Nucleus accumbens (tissue), 56 donors: ENCODE measurements at regions not wholly inside any gene's neighbourhood (a gene's known extent, or its start where the extent isn't known, plus 50 kb on each side); places are given as distances from the start of the nearest gene placed in this dataset.
"Not testable (repeated sequence)": the region's sequence is repeated elsewhere in the genome, so short reads cannot be mapped to it uniquely, and the experiment has no call there.

Experiments used
- DNase-seq, 56 donors: peaks; one replicate each; lab custom pipeline; 2025; lab: John Stamatoyannopoulos, UW

GRCh38 chr6:50899306-50899870 lies 80.7 kb downstream of the TFAP2B start:
- no peak for DNase-seq

- DNase-seq, result no peak
Measured at GRCh38 chr6:50902260-50902659, 83.6 kb downstream of the TFAP2B start.

- DNase-seq, result no peak
Measured at GRCh38 chr6:50905297-50905696, 86.6 kb downstream of the TFAP2B start.

GRCh38 chr6:50907565-50907964 lies 88.9 kb downstream of the TFAP2B start:
- no peak for DNase-seq

- no peak for DNase-seq
Measured at GRCh38 chr6:50913105-50913770, 94.6 kb downstream of the TFAP2B start.

- not testable (repeated sequence) for DNase-seq
Measured at GRCh38 chr6:50921378-50921777, 102.7 kb downstream of the TFAP2B start.

GRCh38 chr6:50921968-50922367 lies 103.3 kb downstream of the TFAP2B start:
- no peak for DNase-seq

GRCh38 chr6:50922579-50923525 lies 104.2 kb downstream of the TFAP2B start:
- DNase-seq, result no peak

GRCh38 chr6:50924758-50925157 lies 106.1 kb downstream of the TFAP2B start:
- DNase-seq, result no peak

GRCh38 chr6:50925548-50925947 lies 106.9 kb downstream of the TFAP2B start:
- no peak for DNase-seq

- no peak for DNase-seq
Measured at GRCh38 chr6:50925981-50926380, 107.3 kb downstream of the TFAP2B start.

GRCh38 chr6:50927800-50928199 lies 109.1 kb downstream of the TFAP2B start:
- DNase-seq, result no peak

GRCh38 chr6:50929323-50929722 lies 110.7 kb downstream of the TFAP2B start:
- DNase-seq, result no peak

GRCh38 chr6:50935442-50935841 lies 116.8 kb downstream of the TFAP2B start:
- no peak for DNase-seq

GRCh38 chr6:50936277-50936681 lies 117.6 kb downstream of the TFAP2B start:
- DNase-seq, result no peak

- no peak for DNase-seq
Measured at GRCh38 chr6:50939931-50940330, 121.3 kb downstream of the TFAP2B start.

- DNase-seq, result no peak
Measured at GRCh38 chr6:50945789-50946188, 127.1 kb downstream of the TFAP2B start.

- no peak for DNase-seq
Measured at GRCh38 chr6:50952092-50952907, 133.6 kb downstream of the TFAP2B start.

- DNase-seq, result no peak
Measured at GRCh38 chr6:50956014-50956413, 137.3 kb downstream of the TFAP2B start.

- DNase-seq, result no peak
Measured at GRCh38 chr6:50958148-50958697, 139.6 kb downstream of the TFAP2B start.
